ENCODE measurements at regions not wholly inside any gene's neighbourhood (a gene's known extent, or its start where the extent isn't known, plus 50 kb on each side); places are given as distances from the start of the nearest gene placed in this dataset.

- Histone ChIP-seq H3K4me1 (ENCODE audit: insufficient read depth, low read length, poor library complexity, severe bottlenecking) (no peaks in the 10 kb centered on the region), H3K36me3 (ENCODE audit: insufficient read depth, low read length, poor library complexity, severe bottlenecking) (no peaks in the 10 kb centered on the region), H3K27ac (ENCODE audit: low read depth, low read length, poor library complexity, severe bottlenecking) (no peak overlapping the region), H3K27me3 (replicated peaks; ENCODE audit: insufficient read depth, low read depth, low read length, poor library complexity) (no peaks in the 10 kb centered on the region), H3K4me3 (ENCODE audit: low read depth, low read length, poor library complexity, severe bottlenecking) (no peak overlapping the region), H3K9me3 (ENCODE audit: low read depth, low read length, poor library complexity, severe bottlenecking) (no peaks in the 10 kb centered on the region)
- intact Hi-C loops (cut with micrococcal nuclease; ENCODE audit: unreplicated experiment): no loop called here
- ChIA-PET CTCF (no interaction called here), POLR2A (ENCODE audit: low non-redundant PET) (no interaction called here)
- no TSS peak for BruUV-seq (replicated peaks)
- DNase-seq (ENCODE audit: low spot score): no peak
- no peak for TF ChIP-seq EZH2 (IDR thresholded peaks at IDR 0.05; ENCODE audit: borderline replicate concordance, low read depth, low read length, poor library complexity, severe bottlenecking)
Measured at GRCh38 chr3:28066020-28066419, 175.4 kb upstream of the CMC1 start.

DNA sequence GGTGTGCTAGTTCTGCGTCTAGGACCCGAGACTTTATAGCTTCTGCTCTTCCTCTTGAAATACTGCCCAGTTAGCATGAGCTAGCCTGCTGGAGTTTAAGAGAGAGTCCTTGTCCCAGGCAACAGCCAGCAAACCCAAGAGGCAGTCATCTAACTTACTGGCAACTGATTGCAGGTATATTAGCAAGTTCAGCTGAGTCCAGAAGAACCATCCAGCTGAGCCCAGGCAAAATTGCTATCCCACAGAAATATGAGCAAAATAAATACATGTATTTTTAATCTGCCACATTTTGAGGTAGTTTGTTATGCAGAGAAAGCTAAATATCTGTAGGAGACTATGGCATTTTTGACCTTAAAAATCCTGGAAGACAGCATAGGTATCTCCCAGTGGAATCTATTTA is 174.4 kb upstream of the CMC1 start:
- no peaks in the 10 kb centered on the region for H3K27me3 ChIP-seq (replicated peaks; ENCODE audit: insufficient read depth, low read depth, low read length, poor library complexity)
- no peaks in the 10 kb centered on the region for H3K4me1 ChIP-seq (ENCODE audit: insufficient read depth, low read length, poor library complexity, severe bottlenecking)
- ChIA-PET POLR2A (ENCODE audit: low non-redundant PET) (no interaction called here), CTCF (no interaction called here)
- no peaks in the 10 kb centered on the region for H3K9me3 ChIP-seq (ENCODE audit: low read depth, low read length, poor library complexity, severe bottlenecking)
- no TSS peak for BruUV-seq (replicated peaks)
- H3K4me3 ChIP-seq (ENCODE audit: low read depth, low read length, poor library complexity, severe bottlenecking): no peak overlapping the region
- intact Hi-C loops (cut with micrococcal nuclease; ENCODE audit: unreplicated experiment): no loop called here
- DNase-seq (ENCODE audit: low spot score): no peak
- TF ChIP-seq EZH2 (IDR thresholded peaks at IDR 0.05; ENCODE audit: borderline replicate concordance, low read depth, low read length, poor library complexity, severe bottlenecking) (no peak), CTCF (conservative IDR thresholded peaks at IDR 0.05; ENCODE audit: low read depth, low read length) (no peak)
- H3K36me3 ChIP-seq (ENCODE audit: insufficient read depth, low read length, poor library complexity, severe bottlenecking): no peaks in the 10 kb centered on the region
- H3K27ac ChIP-seq (ENCODE audit: low read depth, low read length, poor library complexity, severe bottlenecking): no peak overlapping the region

DNA sequence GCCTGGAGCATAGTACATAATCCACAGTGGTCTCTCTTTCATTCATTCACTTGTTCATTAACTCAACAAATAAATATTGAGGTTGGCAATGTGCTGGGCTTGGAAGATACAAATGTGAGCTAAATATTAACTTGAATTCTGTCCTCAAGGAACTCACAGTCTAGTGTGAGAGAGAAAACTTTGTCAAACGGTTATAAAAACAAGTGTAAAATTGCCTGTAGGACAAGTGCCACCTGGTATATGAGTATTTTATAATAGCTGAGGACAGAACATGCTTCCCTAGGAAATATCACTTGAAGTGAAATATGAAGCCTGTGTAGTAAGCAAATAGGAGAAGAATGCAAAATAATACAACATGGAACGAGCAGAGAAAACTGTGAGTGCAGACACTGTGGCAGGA is 173.1 kb upstream of the CMC1 start:
- CTCF ChIA-PET: no interaction called here
- intact Hi-C loops (cut with micrococcal nuclease; ENCODE audit: unreplicated experiment): no loop called here
- no peaks in the 10 kb centered on the region for H3K9me3 ChIP-seq (ENCODE audit: low read depth, low read length, poor library complexity, severe bottlenecking)
- H3K36me3 ChIP-seq (ENCODE audit: insufficient read depth, low read length, poor library complexity, severe bottlenecking): no peaks in the 10 kb centered on the region
- H3K27me3 ChIP-seq (replicated peaks; ENCODE audit: insufficient read depth, low read depth, low read length, poor library complexity): no peaks in the 10 kb centered on the region
- H3K4me1 ChIP-seq (ENCODE audit: insufficient read depth, low read length, poor library complexity, severe bottlenecking): no peaks in the 10 kb centered on the region
- no peak for TF ChIP-seq EZH2 (IDR thresholded peaks at IDR 0.05; ENCODE audit: borderline replicate concordance, low read depth, low read length, poor library complexity, severe bottlenecking)
- TF ChIP-seq CTCF (conservative IDR thresholded peaks at IDR 0.05; ENCODE audit: low read depth, low read length): no peak
- DNase-seq (ENCODE audit: low spot score): no peak
- BruUV-seq (replicated peaks): no TSS peak
- H3K27ac ChIP-seq (ENCODE audit: low read depth, low read length, poor library complexity, severe bottlenecking): no peak overlapping the region
- H3K4me3 ChIP-seq (ENCODE audit: low read depth, low read length, poor library complexity, severe bottlenecking): no peak overlapping the region
- POLR2A ChIA-PET (ENCODE audit: low non-redundant PET): no interaction called here

- Histone ChIP-seq H3K4me3 (ENCODE audit: low read depth, low read length, poor library complexity, severe bottlenecking) (no peak overlapping the region), H3K27ac (ENCODE audit: low read depth, low read length, poor library complexity, severe bottlenecking) (no peak overlapping the region), H3K4me1 (ENCODE audit: insufficient read depth, low read length, poor library complexity, severe bottlenecking) (no peaks in the 10 kb centered on the region), H3K27me3 (replicated peaks; ENCODE audit: insufficient read depth, low read depth, low read length, poor library complexity) (no peaks in the 10 kb centered on the region), H3K36me3 (ENCODE audit: insufficient read depth, low read length, poor library complexity, severe bottlenecking) (no peaks in the 10 kb centered on the region), H3K9me3 (ENCODE audit: low read depth, low read length, poor library complexity, severe bottlenecking) (no peaks in the 10 kb centered on the region)
- ChIA-PET POLR2A (ENCODE audit: low non-redundant PET) (no interaction called here), CTCF (no interaction called here)
- intact Hi-C loops (cut with micrococcal nuclease; ENCODE audit: unreplicated experiment): no loop called here
- no peak for TF ChIP-seq EZH2 (IDR thresholded peaks at IDR 0.05; ENCODE audit: borderline replicate concordance, low read depth, low read length, poor library complexity, severe bottlenecking)
- TF ChIP-seq CTCF (conservative IDR thresholded peaks at IDR 0.05; ENCODE audit: low read depth, low read length): no peak
- DNase-seq (ENCODE audit: low spot score): no peak
- BruUV-seq (replicated peaks): no TSS peak
Measured at GRCh38 chr3:28069438-28069837, 172.0 kb upstream of the CMC1 start.
